ENCODE measurements at regions not wholly inside any gene's neighbourhood (a gene's known extent, or its start where the extent isn't known, plus 50 kb on each side); places are given as distances from the start of the nearest gene placed in this dataset.

GRCh38 chr5:36768450-36768849 lies 108.1 kb upstream of the NIPBL start:
- TF ChIP-seq POLR2AphosphoS5 (IDR thresholded peaks at IDR 0.05; ENCODE audit: low read depth, low read length) (no peak), TAF1 (IDR thresholded peaks at IDR 0.05; ENCODE audit: borderline replicate concordance, insufficient read depth, low read length) (no peak), FOXP2 (optimal IDR thresholded peaks at IDR 0.05; ENCODE audit: borderline replicate concordance, extremely low read depth, extremely low read length, insufficient read depth) (no peak)

DNA sequence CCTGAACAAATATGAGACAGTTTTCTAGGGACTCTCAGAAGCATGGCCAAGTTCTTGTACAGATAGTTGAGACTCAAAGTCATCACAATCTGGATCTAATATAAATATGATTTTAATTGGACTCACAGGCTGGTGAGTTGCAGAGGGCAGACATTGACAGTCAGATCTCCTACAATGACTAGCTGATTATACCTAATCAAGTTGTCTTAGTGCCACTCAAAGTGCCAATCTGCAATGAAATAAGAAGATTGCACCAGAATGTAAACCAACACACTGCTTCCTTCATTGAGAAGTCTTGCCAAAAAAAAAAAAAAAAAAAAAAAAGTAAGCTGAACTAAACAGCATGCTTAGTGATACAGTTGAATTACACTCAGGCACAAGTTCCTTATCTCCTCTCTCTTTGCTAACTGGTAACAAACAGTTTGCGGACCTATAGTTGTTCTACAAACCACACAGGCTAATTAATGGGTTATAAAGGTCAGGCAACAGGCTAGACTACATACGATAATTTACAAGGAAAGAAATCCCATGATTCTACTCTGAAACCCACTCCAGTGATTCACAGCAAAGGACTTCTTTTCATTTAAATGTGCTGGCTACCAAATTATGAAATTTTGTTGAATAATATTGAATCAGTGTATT lies 107.3 kb upstream of the NIPBL start:
- TF ChIP-seq POLR2AphosphoS5 (IDR thresholded peaks at IDR 0.05; ENCODE audit: low read depth, low read length) (no peak), TAF1 (IDR thresholded peaks at IDR 0.05; ENCODE audit: borderline replicate concordance, insufficient read depth, low read length) (no peak), FOXP2 (optimal IDR thresholded peaks at IDR 0.05; ENCODE audit: borderline replicate concordance, extremely low read depth, extremely low read length, insufficient read depth) (no peak), SIN3A (IDR thresholded peaks at IDR 0.05; ENCODE audit: borderline replicate concordance, insufficient read depth, low read length) (no peak)
- TF ChIP-seq, protein P1, sequence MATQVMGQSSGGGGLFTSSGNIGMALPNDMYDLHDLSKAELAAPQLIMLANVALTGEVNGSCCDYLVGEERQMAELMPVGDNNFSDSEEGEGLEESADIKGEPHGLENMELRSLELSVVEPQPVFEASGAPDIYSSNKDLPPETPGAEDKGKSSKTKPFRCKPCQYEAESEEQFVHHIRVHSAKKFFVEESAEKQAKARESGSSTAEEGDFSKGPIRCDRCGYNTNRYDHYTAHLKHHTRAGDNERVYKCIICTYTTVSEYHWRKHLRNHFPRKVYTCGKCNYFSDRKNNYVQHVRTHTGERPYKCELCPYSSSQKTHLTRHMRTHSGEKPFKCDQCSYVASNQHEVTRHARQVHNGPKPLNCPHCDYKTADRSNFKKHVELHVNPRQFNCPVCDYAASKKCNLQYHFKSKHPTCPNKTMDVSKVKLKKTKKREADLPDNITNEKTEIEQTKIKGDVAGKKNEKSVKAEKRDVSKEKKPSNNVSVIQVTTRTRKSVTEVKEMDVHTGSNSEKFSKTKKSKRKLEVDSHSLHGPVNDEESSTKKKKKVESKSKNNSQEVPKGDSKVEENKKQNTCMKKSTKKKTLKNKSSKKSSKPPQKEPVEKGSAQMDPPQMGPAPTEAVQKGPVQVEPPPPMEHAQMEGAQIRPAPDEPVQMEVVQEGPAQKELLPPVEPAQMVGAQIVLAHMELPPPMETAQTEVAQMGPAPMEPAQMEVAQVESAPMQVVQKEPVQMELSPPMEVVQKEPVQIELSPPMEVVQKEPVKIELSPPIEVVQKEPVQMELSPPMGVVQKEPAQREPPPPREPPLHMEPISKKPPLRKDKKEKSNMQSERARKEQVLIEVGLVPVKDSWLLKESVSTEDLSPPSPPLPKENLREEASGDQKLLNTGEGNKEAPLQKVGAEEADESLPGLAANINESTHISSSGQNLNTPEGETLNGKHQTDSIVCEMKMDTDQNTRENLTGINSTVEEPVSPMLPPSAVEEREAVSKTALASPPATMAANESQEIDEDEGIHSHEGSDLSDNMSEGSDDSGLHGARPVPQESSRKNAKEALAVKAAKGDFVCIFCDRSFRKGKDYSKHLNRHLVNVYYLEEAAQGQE (IDR thresholded peaks at IDR 0.05; ENCODE audit: insufficient read depth in 1 of 2, low read depth in 2 of 2, low read length in 2 of 2) = no peak

GRCh38 chr5:36770125-36770524 lies 106.4 kb upstream of the NIPBL start:
- TF ChIP-seq, protein P1 (IDR thresholded peaks at IDR 0.05; ENCODE audit: insufficient read depth in 1 of 2, low read depth in 2 of 2, low read length in 2 of 2) = no peak
- TF ChIP-seq TAF1 (IDR thresholded peaks at IDR 0.05; ENCODE audit: borderline replicate concordance, insufficient read depth, low read length) (no peak), POLR2AphosphoS5 (IDR thresholded peaks at IDR 0.05; ENCODE audit: low read depth, low read length) (no peak), SIN3A (IDR thresholded peaks at IDR 0.05; ENCODE audit: borderline replicate concordance, insufficient read depth, low read length) (no peak), FOXP2 (optimal IDR thresholded peaks at IDR 0.05; ENCODE audit: borderline replicate concordance, extremely low read depth, extremely low read length, insufficient read depth) (no peak)

- TF ChIP-seq SIN3A (IDR thresholded peaks at IDR 0.05; ENCODE audit: borderline replicate concordance, insufficient read depth, low read length) (no peak), FOXP2 (optimal IDR thresholded peaks at IDR 0.05; ENCODE audit: borderline replicate concordance, extremely low read depth, extremely low read length, insufficient read depth) (no peak), POLR2AphosphoS5 (IDR thresholded peaks at IDR 0.05; ENCODE audit: low read depth, low read length) (no peak), TAF1 (IDR thresholded peaks at IDR 0.05; ENCODE audit: borderline replicate concordance, insufficient read depth, low read length) (no peak)
- TF ChIP-seq, protein P1 (IDR thresholded peaks at IDR 0.05; ENCODE audit: insufficient read depth in 1 of 2, low read depth in 2 of 2, low read length in 2 of 2) = no peak
Observed at GRCh38 chr5:36772276-36773140, 104.1 kb upstream of the NIPBL start.

GRCh38 chr5:36777105-36777757 lies 99.3 kb upstream of the NIPBL start:
- TF ChIP-seq, protein P1 (IDR thresholded peaks at IDR 0.05; ENCODE audit: insufficient read depth in 1 of 2, low read depth in 2 of 2, low read length in 2 of 2) = no peak
- no peak for TF ChIP-seq FOXP2 (optimal IDR thresholded peaks at IDR 0.05; ENCODE audit: borderline replicate concordance, extremely low read depth, extremely low read length, insufficient read depth)
- TF ChIP-seq POLR2AphosphoS5 (IDR thresholded peaks at IDR 0.05; ENCODE audit: low read depth, low read length) = no peak
- no peak for TF ChIP-seq SIN3A (IDR thresholded peaks at IDR 0.05; ENCODE audit: borderline replicate concordance, insufficient read depth, low read length)
- TF ChIP-seq TAF1 (IDR thresholded peaks at IDR 0.05; ENCODE audit: borderline replicate concordance, insufficient read depth, low read length) = no peak

Measured in PFSK-1 (cell line).